ENCODE measurements at regions not wholly inside any gene's neighbourhood (a gene's known extent, or its start where the extent isn't known, plus 50 kb on each side); places are given as distances from the start of the nearest gene placed in this dataset.

DNA sequence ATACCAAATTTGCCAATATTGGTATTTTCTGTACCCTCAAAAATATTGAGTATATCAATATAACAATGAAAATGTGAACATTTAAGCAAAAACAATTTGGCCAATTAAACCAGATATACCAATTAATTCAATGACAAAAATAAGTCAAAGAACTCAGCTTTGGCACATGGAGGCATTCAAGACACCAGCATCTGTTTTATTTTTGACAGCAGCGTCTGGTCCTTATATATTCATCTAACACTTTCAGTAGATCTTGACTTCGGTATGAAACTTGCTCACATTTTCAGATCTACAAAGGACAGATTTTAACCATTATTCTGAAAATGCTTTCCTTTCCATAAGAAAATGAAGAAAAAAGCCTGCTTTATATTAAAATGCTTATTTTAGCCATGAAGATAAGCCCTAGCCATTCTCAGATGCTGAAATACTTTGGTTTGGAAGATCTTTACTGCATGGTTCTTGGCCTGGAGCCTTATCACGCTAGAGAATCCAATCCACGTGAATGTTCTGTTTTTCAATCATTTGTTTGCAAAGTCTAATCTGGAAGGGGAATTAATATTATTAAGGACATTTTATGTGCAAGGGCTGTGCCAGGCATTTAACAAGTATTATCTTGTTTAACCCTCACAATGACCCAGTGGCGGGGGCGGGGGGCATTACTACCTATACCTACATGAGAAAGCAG, 132.2 kb downstream of the DLEU7 start:
- no peaks in the 10 kb centered on the region for H3K27me3 ChIP-seq
- intact Hi-C loops (cut with DNase I), result no loop called here
- WGBS (ENCODE audit: insufficient coverage, low coverage, low lambda C conversion rate, missing lambda C conversion rate), result 82% methylated on average over 4 of the region's 6 CpGs

DNA sequence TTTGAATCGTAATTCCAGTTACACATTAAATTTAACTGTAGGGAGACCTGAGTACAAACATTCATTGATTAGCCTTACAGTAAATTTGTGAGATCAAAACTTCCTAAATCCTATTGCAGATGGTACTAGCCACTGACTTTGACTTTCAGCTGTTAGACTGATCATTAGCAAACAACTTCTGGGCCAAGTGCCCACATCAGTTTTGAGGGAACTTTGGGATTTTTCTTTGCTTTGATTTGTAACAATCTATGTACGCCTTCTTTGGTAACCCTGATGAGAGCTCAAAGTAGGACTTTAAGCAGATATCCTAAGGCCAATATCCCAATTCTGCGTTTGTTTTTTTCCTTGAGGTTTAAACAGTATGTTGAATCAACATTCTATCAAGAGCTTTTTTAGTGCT, 131.5 kb downstream of the DLEU7 start:
- H3K27ac ChIP-seq, result no peak overlapping the region
- no peak overlapping the region for H3K4me3 ChIP-seq
- 53% methylated on average over 3 of the region's 3 CpGs for WGBS (ENCODE audit: insufficient coverage, low coverage, low lambda C conversion rate, missing lambda C conversion rate)
- peaks cover 0 to 3% (median 0%) of the 10 kb centered on the region in 4 donors for H3K4me1 ChIP-seq
- no peaks in the 10 kb centered on the region for H3K9me3 ChIP-seq
- no peaks in the 10 kb centered on the region for H3K36me3 ChIP-seq
- ATAC-seq (peak in 1 of 4 donors; percentile 6), DNase-seq (no peak)
- intact Hi-C loops (cut with DNase I), result no loop called here
- no peak for TF ChIP-seq POLR2A (IDR thresholded peaks at IDR 0.05)
- TF ChIP-seq, protein P1, sequence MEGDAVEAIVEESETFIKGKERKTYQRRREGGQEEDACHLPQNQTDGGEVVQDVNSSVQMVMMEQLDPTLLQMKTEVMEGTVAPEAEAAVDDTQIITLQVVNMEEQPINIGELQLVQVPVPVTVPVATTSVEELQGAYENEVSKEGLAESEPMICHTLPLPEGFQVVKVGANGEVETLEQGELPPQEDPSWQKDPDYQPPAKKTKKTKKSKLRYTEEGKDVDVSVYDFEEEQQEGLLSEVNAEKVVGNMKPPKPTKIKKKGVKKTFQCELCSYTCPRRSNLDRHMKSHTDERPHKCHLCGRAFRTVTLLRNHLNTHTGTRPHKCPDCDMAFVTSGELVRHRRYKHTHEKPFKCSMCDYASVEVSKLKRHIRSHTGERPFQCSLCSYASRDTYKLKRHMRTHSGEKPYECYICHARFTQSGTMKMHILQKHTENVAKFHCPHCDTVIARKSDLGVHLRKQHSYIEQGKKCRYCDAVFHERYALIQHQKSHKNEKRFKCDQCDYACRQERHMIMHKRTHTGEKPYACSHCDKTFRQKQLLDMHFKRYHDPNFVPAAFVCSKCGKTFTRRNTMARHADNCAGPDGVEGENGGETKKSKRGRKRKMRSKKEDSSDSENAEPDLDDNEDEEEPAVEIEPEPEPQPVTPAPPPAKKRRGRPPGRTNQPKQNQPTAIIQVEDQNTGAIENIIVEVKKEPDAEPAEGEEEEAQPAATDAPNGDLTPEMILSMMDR (IDR thresholded peaks at IDR 0.05), result no peak
- no peaks in the 10 kb centered on the region for H3K27me3 ChIP-seq

More for the DNA sequence above, 132.2 kb downstream of the DLEU7 start:
- TF ChIP-seq, protein P1 (IDR thresholded peaks at IDR 0.05), result no peak
- TF ChIP-seq POLR2A (IDR thresholded peaks at IDR 0.05), result no peak
- Histone ChIP-seq H3K4me3 (no peak overlapping the region), H3K27ac (no peak overlapping the region), H3K9me3 (no peaks in the 10 kb centered on the region), H3K4me1 (peaks cover 0 to 3% (median 0%) of the 10 kb centered on the region in 4 donors), H3K36me3 (no peaks in the 10 kb centered on the region)
- ATAC-seq, result no peak
- DNase-seq, result no peak

DNA sequence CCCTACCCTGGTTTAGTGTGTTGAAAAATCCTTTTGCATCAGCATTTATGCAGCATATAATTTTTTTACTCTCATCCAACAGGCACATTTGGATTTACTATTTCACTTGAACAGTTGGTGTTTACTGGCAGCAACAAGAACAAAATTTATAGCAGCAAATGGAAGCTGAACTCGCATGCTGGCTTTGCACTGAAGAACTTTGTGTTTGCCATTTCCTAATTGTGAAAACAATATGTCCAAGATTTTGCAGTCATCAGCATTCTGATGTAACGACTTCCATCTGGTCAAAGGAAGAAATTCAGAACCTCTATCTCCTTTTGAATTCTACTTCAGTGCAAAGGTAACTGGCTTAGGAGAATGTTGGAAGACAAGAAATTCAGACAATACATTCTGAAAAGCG, 131.0 kb downstream of the DLEU7 start:
- Histone ChIP-seq H3K4me3 (no peak overlapping the region), H3K36me3 (no peaks in the 10 kb centered on the region), H3K9me3 (no peaks in the 10 kb centered on the region), H3K27ac (no peak overlapping the region), H3K27me3 (no peaks in the 10 kb centered on the region), H3K4me1 (peaks cover 0 to 3% (median 0%) of the 10 kb centered on the region in 4 donors)
- no peak for DNase-seq
- no peak for ATAC-seq
- TF ChIP-seq, protein P1 (IDR thresholded peaks at IDR 0.05), result no peak
- no peak for TF ChIP-seq POLR2A (IDR thresholded peaks at IDR 0.05)
- WGBS (ENCODE audit: insufficient coverage, low coverage, low lambda C conversion rate, missing lambda C conversion rate), result 32% methylated on average over 3 of the region's 3 CpGs
- intact Hi-C loops (cut with DNase I), result no loop called here

DNA sequence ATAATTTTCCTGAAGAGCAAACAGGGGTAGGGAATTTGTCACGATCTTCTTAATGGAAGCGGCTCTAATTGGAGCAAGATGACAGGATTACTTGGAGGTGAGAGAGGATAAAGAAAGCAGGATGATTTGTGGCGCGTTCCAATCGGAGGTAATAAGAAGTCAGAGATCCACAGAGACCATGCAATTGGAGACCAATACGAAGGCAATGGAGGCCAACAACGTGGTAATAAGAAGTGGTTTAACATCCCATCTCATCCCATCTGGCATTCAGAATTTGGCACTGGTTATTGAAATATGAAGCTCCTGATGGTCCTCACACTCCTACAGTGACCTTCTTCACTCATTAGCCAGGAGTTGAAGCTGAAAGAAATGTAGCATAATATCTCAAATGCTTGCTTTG, 130.6 kb downstream of the DLEU7 start:
- no peaks in the 10 kb centered on the region for H3K36me3 ChIP-seq
- no peaks in the 10 kb centered on the region for H3K9me3 ChIP-seq
- no peak overlapping the region for H3K4me3 ChIP-seq
- peaks cover 0 to 3% (median 0%) of the 10 kb centered on the region in 4 donors for H3K4me1 ChIP-seq
- intact Hi-C loops (cut with DNase I), result no loop called here
- no peak overlapping the region for H3K27ac ChIP-seq
- 83% methylated on average over 7 of the region's 7 CpGs for WGBS (ENCODE audit: insufficient coverage, low coverage, low lambda C conversion rate, missing lambda C conversion rate)
- no peak for ATAC-seq
- H3K27me3 ChIP-seq, result no peaks in the 10 kb centered on the region
- TF ChIP-seq, protein P1 (IDR thresholded peaks at IDR 0.05), result no peak
- no peak for TF ChIP-seq POLR2A (IDR thresholded peaks at IDR 0.05)
- no peak for DNase-seq
